22Rv1 (cell line): ENCODE measurements at regions not wholly inside any gene's neighbourhood (a gene's known extent, or its start where the extent isn't known, plus 50 kb on each side); places are given as distances from the start of the nearest gene placed in this dataset.
"Not testable (repeated sequence)": the region's sequence is repeated elsewhere in the genome, so short reads cannot be mapped to it uniquely, and the experiment has no call there.

ENCODE experiments used
- H3K27ac ChIP-seq: fragments of 450-650 bp; 2 replicates; pipeline ENCODE4 v1.5.1; 2017
- CTCF ChIP-seq: fragments of 450-650 bp; IDR thresholded peaks from 2 replicates; pipeline ENCODE4 v1.5.1; 2017; ENCODE audit warnings: mild to moderate bottlenecking
- ZFX ChIP-seq: fragments of 450-650 bp; IDR thresholded peaks from 2 replicates; pipeline ENCODE4 v1.6.1; 2017; ENCODE audit warnings: antibody characterized with exemption, borderline replicate concordance

- no peak for TF ChIP-seq CTCF
- TF ChIP-seq ZFX: no peak
- H3K27ac ChIP-seq: no peak overlapping the region
These were observed 51.9 kb upstream of the ALX4 start for GRCh38 chr11:44361813-44362212.

- TF ChIP-seq ZFX: no peak
- TF ChIP-seq CTCF: no peak
- no peak overlapping the region for H3K27ac ChIP-seq
These were observed 53.2 kb upstream of the ALX4 start for GRCh38 chr11:44363116-44363515.

GRCh38 chr11:44364596-44364995, 54.7 kb upstream of the ALX4 start:
- TF ChIP-seq ZFX: no peak
- H3K27ac ChIP-seq: no peak overlapping the region

GRCh38 chr11:44365616-44366015, 55.7 kb upstream of the ALX4 start:
- TF ChIP-seq CTCF (no peak), ZFX (no peak)

GRCh38 chr11:44366026-44366425, 56.1 kb upstream of the ALX4 start:
- no peak overlapping the region for H3K27ac ChIP-seq
- no peak for TF ChIP-seq CTCF
- TF ChIP-seq ZFX: no peak

More at GRCh38 chr11:44365616-44366015, 55.7 kb upstream of the ALX4 start:
- no peak overlapping the region for H3K27ac ChIP-seq

- TF ChIP-seq CTCF: no peak
- no peak for TF ChIP-seq ZFX
These were observed 56.8 kb upstream of the ALX4 start for GRCh38 chr11:44366741-44367140.

GRCh38 chr11:44367452-44367851, 57.5 kb upstream of the ALX4 start:
- H3K27ac ChIP-seq: no peak overlapping the region
- TF ChIP-seq ZFX (no peak), CTCF (no peak)

More at GRCh38 chr11:44366741-44367140, 56.8 kb upstream of the ALX4 start:
- no peak overlapping the region for H3K27ac ChIP-seq

- TF ChIP-seq CTCF (no peak), ZFX (no peak)
- no peak overlapping the region for H3K27ac ChIP-seq
These were observed 58.9 kb upstream of the ALX4 start for GRCh38 chr11:44368886-44369285.

- H3K27ac ChIP-seq: not testable (repeated sequence)
These were observed 61.1 kb upstream of the ALX4 start for GRCh38 chr11:44371042-44371441.
